ENCODE measurements at regions not wholly inside any gene's neighbourhood (a gene's known extent, or its start where the extent isn't known, plus 50 kb on each side); places are given as distances from the start of the nearest gene placed in this dataset.

DNA sequence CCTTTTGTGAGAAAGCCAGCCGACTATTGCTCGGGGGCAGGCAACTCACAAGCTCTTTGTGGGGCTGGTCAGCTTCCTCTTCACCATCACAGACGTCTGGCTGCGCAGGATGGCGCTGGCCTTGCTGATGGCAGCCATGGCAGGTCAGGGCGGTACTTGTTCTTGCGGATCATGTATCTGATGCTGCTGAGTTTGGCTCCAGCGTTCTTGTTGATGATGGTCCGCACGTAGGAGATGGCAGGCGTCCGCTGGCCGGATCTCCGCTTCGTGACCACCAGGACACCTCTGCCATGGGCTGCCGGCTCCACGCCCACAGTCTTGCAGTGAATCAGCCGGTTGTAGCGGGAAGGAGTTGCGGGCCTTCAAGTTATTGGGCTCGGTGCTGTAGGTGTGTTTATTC lies 67.9 kb upstream of the SLC7A14 start:
- no peak for TF ChIP-seq CTCF (IDR thresholded peaks at IDR 0.05)
- no peak for TF ChIP-seq POLR2A (IDR thresholded peaks at IDR 0.05)
